ENCODE measurements at regions not wholly inside any gene's neighbourhood (a gene's known extent, or its start where the extent isn't known, plus 50 kb on each side); places are given as distances from the start of the nearest gene placed in this dataset.
"Not testable (repeated sequence)": the region's sequence is repeated elsewhere in the genome, so short reads cannot be mapped to it uniquely, and the experiment has no call there.

- no peak for DNase-seq (ENCODE audit: low read depth in 2 of 2)
Observed at GRCh38 chr2:122706757-122707223, 951.3 kb downstream of the TSN start.

GRCh38 chr2:122707224-122707824 is 951.9 kb downstream of the TSN start:
- DNase-seq (ENCODE audit: low read depth in 2 of 2), result no peak

- DNase-seq (ENCODE audit: low read depth in 2 of 2), result no peak
Observed at GRCh38 chr2:122710049-122710448, 954.6 kb downstream of the TSN start.

GRCh38 chr2:122713800-122714199 is 958.3 kb downstream of the TSN start:
- DNase-seq (ENCODE audit: low read depth in 2 of 2), result no peak

- DNase-seq (ENCODE audit: low read depth in 2 of 2), result not testable (repeated sequence)
Observed at GRCh38 chr2:122720822-122721221, 965.4 kb downstream of the TSN start.

GRCh38 chr2:122734766-122735424 is 979.4 kb downstream of the TSN start:
- no peak for DNase-seq (ENCODE audit: low read depth in 2 of 2)

GRCh38 chr2:122736279-122736678 is 980.8 kb downstream of the TSN start:
- no peak for DNase-seq (ENCODE audit: low read depth in 2 of 2)

- no peak for DNase-seq (ENCODE audit: low read depth in 2 of 2)
Observed at GRCh38 chr2:122737429-122738077, 982.1 kb downstream of the TSN start.

GRCh38 chr2:122739732-122740593 is 984.5 kb downstream of the TSN start:
- no peak for DNase-seq (ENCODE audit: low read depth in 2 of 2)

GRCh38 chr2:122740594-122740948 is 985.1 kb downstream of the TSN start:
- DNase-seq (ENCODE audit: low read depth in 2 of 2), result no peak

GRCh38 chr2:122741403-122741802 is 986.0 kb downstream of the TSN start:
- DNase-seq (ENCODE audit: low read depth in 2 of 2), result no peak

GRCh38 chr2:122743021-122743675 is 987.7 kb downstream of the TSN start:
- DNase-seq (ENCODE audit: low read depth in 2 of 2), result no peak

GRCh38 chr2:122745603-122746002 is 990.2 kb downstream of the TSN start:
- DNase-seq (ENCODE audit: low read depth in 2 of 2), result no peak

GRCh38 chr2:122747670-122748069 is 992.2 kb downstream of the TSN start:
- DNase-seq (ENCODE audit: low read depth in 2 of 2), result no peak

- DNase-seq (ENCODE audit: low read depth in 2 of 2), result no peak
Observed at GRCh38 chr2:122748552-122749011, 993.1 kb downstream of the TSN start.

GRCh38 chr2:122749405-122749804 is 994.0 kb downstream of the TSN start:
- DNase-seq (ENCODE audit: low read depth in 2 of 2), result no peak

- no peak for DNase-seq (ENCODE audit: low read depth in 2 of 2)
Observed at GRCh38 chr2:122750095-122750494, 994.6 kb downstream of the TSN start.

- no peak for DNase-seq (ENCODE audit: low read depth in 2 of 2)
Observed at GRCh38 chr2:122750808-122751207, 995.4 kb downstream of the TSN start.

GRCh38 chr2:122753336-122753735 is 997.9 kb downstream of the TSN start:
- DNase-seq (ENCODE audit: low read depth in 2 of 2), result no peak

- no peak for DNase-seq (ENCODE audit: low read depth in 2 of 2)
Observed at GRCh38 chr2:122754561-122754960, 999.1 kb downstream of the TSN start.

GRCh38 chr2:122755281-122755780 is 999.9 kb downstream of the TSN start:
- no peak for DNase-seq (ENCODE audit: low read depth in 2 of 2)
